BJ (cell line): ENCODE measurements at regions not wholly inside any gene's neighbourhood (a gene's known extent, or its start where the extent isn't known, plus 50 kb on each side); places are given as distances from the start of the nearest gene placed in this dataset.

Experiments
- CTCF ChIA-PET: fragments of 350-600 bp; formaldehyde crosslinking; extraction: SDS; loops from one replicate; lab custom pipeline; 2021; ENCODE audit warnings: antibody characterized with exemption, inconsistent platforms; lab: Yijun Ruan, JAX
- POLR2A ChIA-PET: fragments of 300-600 bp; sonication (Branson Sonifier 250); formaldehyde crosslinking; extraction: SDS; loops from one replicate; lab custom pipeline; 2021; ENCODE audit warnings: antibody characterized with exemption; lab: Charles Lee
- DNase-seq: peaks from one replicate; pipeline ENCODE4 v3.0.0-alpha.2; 2011; ENCODE audit warnings: low read depth
- H3K27me3 ChIP-seq: 2 replicates; pipeline ENCODE4 v1.6.0; 2011; ENCODE audit warnings: low read length; ENCODE audit not compliant: control insufficient read depth, insufficient read depth
- H3K36me3 ChIP-seq: 2 replicates; pipeline ENCODE4 v1.5.1; 2011; ENCODE audit warnings: low read length; ENCODE audit not compliant: control insufficient read depth, insufficient read depth
- H3K4me3 ChIP-seq: 2 replicates; pipeline ENCODE4 v1.5.1; 2011; ENCODE audit warnings: low read depth, mild to moderate bottlenecking, control low read depth, low read length
- TF ChIP-seq, protein P1 (sequence below): IDR thresholded peaks from 2 replicates; pipeline ENCODE4 v1.5.1; 2011; ENCODE audit warnings: low read depth, mild to moderate bottlenecking, control low read depth, inconsistent platforms, low read length, moderate library complexity; ENCODE audit not compliant: insufficient read depth

DNA sequence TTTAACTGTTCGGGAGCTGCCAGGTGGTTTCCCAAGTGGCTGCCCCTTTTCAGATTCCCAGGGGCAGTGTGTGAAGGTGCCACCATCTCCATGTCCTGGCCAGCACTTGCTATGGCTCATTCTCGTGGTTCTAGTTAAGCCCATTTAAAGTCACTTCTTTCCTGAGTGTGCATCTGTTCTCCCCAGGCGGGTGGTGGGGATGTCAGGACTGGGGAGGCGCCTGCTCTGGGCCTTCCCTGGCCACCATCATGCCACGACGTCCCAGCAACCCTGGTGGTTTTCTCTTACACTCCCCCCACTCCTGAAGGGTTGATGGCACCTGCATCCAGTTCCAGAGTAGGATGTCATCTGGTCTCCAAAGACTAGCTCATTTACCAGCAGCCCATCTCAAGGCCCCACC is 56.8 kb upstream of the TAMM41 start:
- Histone ChIP-seq H3K36me3 (no peaks in the 10 kb centered on the region), H3K4me3 (no peak overlapping the region), H3K27me3 (no peaks in the 10 kb centered on the region)
- CTCF ChIA-PET = no interaction called here
- TF ChIP-seq, protein P1, sequence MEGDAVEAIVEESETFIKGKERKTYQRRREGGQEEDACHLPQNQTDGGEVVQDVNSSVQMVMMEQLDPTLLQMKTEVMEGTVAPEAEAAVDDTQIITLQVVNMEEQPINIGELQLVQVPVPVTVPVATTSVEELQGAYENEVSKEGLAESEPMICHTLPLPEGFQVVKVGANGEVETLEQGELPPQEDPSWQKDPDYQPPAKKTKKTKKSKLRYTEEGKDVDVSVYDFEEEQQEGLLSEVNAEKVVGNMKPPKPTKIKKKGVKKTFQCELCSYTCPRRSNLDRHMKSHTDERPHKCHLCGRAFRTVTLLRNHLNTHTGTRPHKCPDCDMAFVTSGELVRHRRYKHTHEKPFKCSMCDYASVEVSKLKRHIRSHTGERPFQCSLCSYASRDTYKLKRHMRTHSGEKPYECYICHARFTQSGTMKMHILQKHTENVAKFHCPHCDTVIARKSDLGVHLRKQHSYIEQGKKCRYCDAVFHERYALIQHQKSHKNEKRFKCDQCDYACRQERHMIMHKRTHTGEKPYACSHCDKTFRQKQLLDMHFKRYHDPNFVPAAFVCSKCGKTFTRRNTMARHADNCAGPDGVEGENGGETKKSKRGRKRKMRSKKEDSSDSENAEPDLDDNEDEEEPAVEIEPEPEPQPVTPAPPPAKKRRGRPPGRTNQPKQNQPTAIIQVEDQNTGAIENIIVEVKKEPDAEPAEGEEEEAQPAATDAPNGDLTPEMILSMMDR = no peak
- DNase-seq = no peak
- POLR2A ChIA-PET = no interaction called here

DNA sequence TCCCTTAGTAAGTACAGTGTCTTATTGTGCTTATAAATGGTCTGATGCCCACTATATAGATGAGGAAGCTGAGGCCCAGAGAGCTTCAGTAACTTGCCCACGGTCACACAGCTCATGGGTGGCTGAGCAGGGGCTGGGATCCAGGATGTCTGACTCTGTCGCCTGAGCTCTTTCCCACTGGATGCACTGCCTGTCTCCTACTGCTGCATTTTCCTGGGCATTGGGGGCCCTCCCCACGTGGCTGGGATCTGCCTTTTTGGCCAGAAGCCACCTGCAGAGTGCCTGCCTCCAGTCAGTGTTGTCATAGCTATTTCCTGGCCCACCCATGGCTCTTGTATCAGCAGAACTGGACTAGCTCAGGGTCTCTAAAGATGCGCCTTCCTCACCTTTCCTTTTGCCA is 57.5 kb upstream of the TAMM41 start:
- DNase-seq = no peak
- Histone ChIP-seq H3K4me3 (no peak overlapping the region), H3K36me3 (no peaks in the 10 kb centered on the region), H3K27me3 (no peaks in the 10 kb centered on the region)
- ChIA-PET POLR2A (no interaction called here), CTCF (no interaction called here)
- TF ChIP-seq, protein P1 = no peak

DNA sequence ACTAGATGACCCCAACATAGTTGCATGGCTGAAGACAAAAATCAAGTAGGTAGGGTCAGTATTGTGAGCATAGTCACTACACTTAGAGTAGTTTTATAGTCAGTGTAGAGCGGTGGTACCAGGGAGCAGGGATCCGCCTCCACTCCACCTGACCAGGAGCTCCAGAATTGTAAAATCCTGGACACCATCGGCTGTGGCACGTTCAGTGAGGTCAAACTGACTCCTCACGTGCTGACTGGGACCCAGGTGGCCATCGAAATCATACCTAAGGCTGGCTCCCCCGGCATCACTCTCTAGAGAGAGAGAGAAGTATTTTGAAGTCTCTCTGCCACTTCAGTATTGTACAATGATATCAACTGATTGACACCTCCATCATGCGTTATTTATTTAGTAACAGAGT is 59.7 kb upstream of the TAMM41 start:
- Histone ChIP-seq H3K36me3 (no peaks in the 10 kb centered on the region), H3K27me3 (no peaks in the 10 kb centered on the region), H3K4me3 (no peak overlapping the region)
- POLR2A ChIA-PET = no interaction called here
- CTCF ChIA-PET = no interaction called here
- TF ChIP-seq, protein P1 = no peak
- no peak for DNase-seq

DNA sequence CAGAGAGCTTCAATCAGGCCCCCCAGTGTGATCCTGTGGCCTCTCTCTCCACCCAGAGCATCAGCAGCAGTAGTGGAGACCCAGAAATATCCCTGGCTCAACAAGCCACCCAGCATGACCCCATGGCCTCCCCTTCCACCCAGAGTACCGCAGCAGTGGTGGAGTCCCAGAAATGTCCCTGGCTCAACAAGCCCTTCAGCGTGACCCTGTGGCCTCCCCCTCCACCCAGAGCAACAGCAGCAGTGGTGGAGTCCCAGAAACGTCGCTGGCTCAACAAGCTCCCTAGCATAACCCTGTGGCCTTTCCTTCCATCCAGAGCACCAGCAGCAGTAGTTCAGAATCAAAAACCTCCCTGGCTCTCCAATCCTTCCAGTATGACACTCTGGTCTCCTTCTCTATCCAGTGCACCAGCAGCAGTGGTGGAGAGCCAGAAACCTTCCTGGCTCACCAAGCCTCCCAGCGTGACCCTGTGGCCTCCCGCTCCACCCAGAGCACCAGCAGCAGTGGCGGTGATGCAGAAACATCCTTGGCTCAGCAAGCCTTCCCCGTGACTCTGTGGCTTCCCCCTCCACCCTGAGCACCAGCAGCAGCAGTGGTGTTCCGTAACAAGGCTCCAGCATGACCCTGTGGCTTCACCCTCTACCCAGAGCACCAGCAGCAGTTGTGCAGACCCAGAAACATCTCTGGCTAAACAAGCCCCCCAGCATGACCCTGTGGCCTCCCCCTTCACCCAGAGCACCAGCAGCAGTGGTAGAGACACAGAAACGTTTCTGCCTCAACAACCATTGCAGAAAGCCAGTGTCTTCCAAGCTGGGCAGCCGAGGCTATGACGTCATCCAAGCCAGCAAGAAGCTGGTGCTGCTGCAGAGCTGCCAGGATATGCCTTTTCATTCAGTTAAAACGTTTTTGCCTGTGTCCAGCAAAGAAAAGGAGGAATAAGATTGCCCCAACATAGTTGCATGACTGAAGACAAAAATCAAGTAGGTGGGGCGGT is 61.3 kb upstream of the TAMM41 start:
- DNase-seq = no peak
- ChIA-PET CTCF (no interaction called here), POLR2A (no interaction called here)
- no peak overlapping the region for H3K4me3 ChIP-seq
- H3K36me3 ChIP-seq = no peaks in the 10 kb centered on the region
- TF ChIP-seq, protein P1 = no peak
- H3K27me3 ChIP-seq = no peaks in the 10 kb centered on the region

DNA sequence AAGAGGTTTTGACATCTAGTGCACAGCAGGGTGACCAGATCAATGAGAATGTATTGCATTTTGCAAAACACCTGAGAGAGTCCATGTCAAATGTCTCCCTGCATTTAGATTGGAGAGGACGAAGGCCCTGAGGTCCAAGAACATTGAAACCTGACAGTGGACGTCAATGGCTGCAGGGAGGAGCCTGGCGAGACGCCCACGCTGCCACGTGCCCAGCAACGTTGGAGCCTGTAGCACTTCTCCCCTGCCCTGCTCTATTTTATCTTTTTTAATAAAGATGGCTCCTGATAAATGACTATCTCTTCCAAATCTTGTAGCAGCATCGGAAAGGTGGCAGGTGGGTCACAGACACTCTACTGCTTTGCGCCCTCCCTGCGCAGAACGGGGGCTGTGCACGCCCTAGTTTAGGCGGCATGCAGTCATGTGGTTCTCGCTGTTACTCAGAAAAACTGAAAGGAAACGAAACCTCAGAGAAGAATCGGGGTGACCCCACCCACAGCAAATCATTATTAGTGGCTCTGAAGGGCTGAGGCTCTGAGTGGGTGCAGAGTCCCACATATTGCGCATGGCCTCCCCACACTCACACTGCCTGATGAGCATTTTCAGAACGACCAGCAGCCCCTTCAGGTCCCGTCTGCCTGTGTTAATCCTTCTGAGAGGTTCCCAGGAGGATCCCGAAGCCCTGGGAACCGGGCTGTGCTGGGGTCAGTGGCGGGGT is 62.5 kb upstream of the TAMM41 start:
- ChIA-PET POLR2A (no interaction called here), CTCF (no interaction called here)
- TF ChIP-seq, protein P1 = no peak
- H3K27me3 ChIP-seq = no peaks in the 10 kb centered on the region
- H3K4me3 ChIP-seq = no peak overlapping the region
- H3K36me3 ChIP-seq = no peaks in the 10 kb centered on the region
- DNase-seq = no peak
